ENCODE measurements at regions not wholly inside any gene's neighbourhood (a gene's known extent, or its start where the extent isn't known, plus 50 kb on each side); places are given as distances from the start of the nearest gene placed in this dataset.

GRCh38 chr7:12859761-12860160 lies 172.3 kb downstream of the ARL4A start:
- Histone ChIP-seq H2AFZ (ENCODE audit: insufficient read depth, low read depth, low read length, poor library complexity, severe bottlenecking) (no peak overlapping the region), H3K79me2 (ENCODE audit: control insufficient read depth, insufficient read depth, low read length) (no peaks in the 10 kb centered on the region), H3K4me1 (ENCODE audit: control insufficient read depth in 2 of 2, insufficient read depth in 2 of 2, low read length in 2 of 2) (no peaks in the 10 kb centered on the region), H4K20me1 (ENCODE audit: control insufficient read depth, insufficient read depth, low read length, poor library complexity, severe bottlenecking) (no peaks in the 10 kb centered on the region), H3K36me3 (replicated peaks in 1 of 2; ENCODE audit: control extremely low read depth in 1 of 2, control insufficient read depth in 1 of 2, extremely low read depth in 1 of 2, insufficient read depth in 2 of 2, low read length in 1 of 2) (no peaks in the 10 kb centered on the region), H3K4me2 (replicated peaks; ENCODE audit: low read depth, low read length, poor library complexity, severe bottlenecking) (no peak overlapping the region), H3K27me3 (replicated peaks in 1 of 4; ENCODE audit: control extremely low read depth in 1 of 4, control insufficient read depth in 3 of 4, insufficient read depth in 4 of 4, low read length in 3 of 4) (no peaks in the 10 kb centered on the region), H3K4me3 (ENCODE audit: control extremely low read depth in 1 of 5, extremely low read depth in 1 of 5, insufficient read depth in 1 of 5, low read depth in 2 of 5, low read length in 4 of 5) (no peak overlapping the region), H3K9ac (ENCODE audit: low read length) (no peak overlapping the region), H3K27ac (ENCODE audit: low read length in 2 of 2) (no peak overlapping the region), H3K9me3 (ENCODE audit: control extremely low read depth in 1 of 3, control insufficient read depth in 2 of 3, insufficient read depth in 1 of 3, low read length in 2 of 3) (peaks cover 0 to 8% (median 0%) of the 10 kb centered on the region in 3 donors)
- WGBS (ENCODE audit: insufficient coverage), result no CpG with 5 or more reads among the region's 2 CpGs
- DNase-seq (no peak), ATAC-seq (ENCODE audit: low read depth) (no peak)
- POLR2A ChIA-PET, result no interaction called here
- no peak for TF ChIP-seq CTCF (IDR thresholded peaks at IDR 0.05)
- TF ChIP-seq EZH2 (IDR thresholded peaks at IDR 0.05; ENCODE audit: borderline replicate concordance, insufficient read depth, low read depth, low read length, poor library complexity, severe bottlenecking), result no peak
- Mint-ChIP-seq H3K9me3 (ENCODE audit: insufficient read depth) (no peaks in the 10 kb centered on the region), H3K27ac (no peak overlapping the region), H3K27me3 (no peaks in the 10 kb centered on the region), H3K4me3 (no peak overlapping the region), H3K4me1 (no peaks in the 10 kb centered on the region)
- intact Hi-C loops (cut with micrococcal nuclease), result no loop called here
- CTCF ChIA-PET, result no interaction called here

GRCh38 chr7:12861070-12861469 lies 173.6 kb downstream of the ARL4A start:
- H2AFZ ChIP-seq (ENCODE audit: insufficient read depth, low read depth, low read length, poor library complexity, severe bottlenecking), result no peak overlapping the region
- no peak overlapping the region for H3K4me2 ChIP-seq (replicated peaks; ENCODE audit: low read depth, low read length, poor library complexity, severe bottlenecking)
- peaks cover 0 to 9% (median 0%) of the 10 kb centered on the region in 3 donors for H3K9me3 ChIP-seq (ENCODE audit: control extremely low read depth in 1 of 3, control insufficient read depth in 2 of 3, insufficient read depth in 1 of 3, low read length in 2 of 3)
- Mint-ChIP-seq H3K4me1 (no peaks in the 10 kb centered on the region), H3K4me3 (no peak overlapping the region), H3K27ac (no peak overlapping the region), H3K27me3 (peaks cover 4% of the 10 kb centered on the region), H3K9me3 (ENCODE audit: insufficient read depth) (no peaks in the 10 kb centered on the region)
- no peaks in the 10 kb centered on the region for H3K27me3 ChIP-seq (replicated peaks in 1 of 4; ENCODE audit: control extremely low read depth in 1 of 4, control insufficient read depth in 3 of 4, insufficient read depth in 4 of 4, low read length in 3 of 4)
- ATAC-seq (ENCODE audit: low read depth) (no peak), DNase-seq (no peak)
- no peaks in the 10 kb centered on the region for H3K4me1 ChIP-seq (ENCODE audit: control insufficient read depth in 2 of 2, insufficient read depth in 2 of 2, low read length in 2 of 2)
- no peak overlapping the region for H3K4me3 ChIP-seq (ENCODE audit: control extremely low read depth in 1 of 5, extremely low read depth in 1 of 5, insufficient read depth in 1 of 5, low read depth in 2 of 5, low read length in 4 of 5)
- TF ChIP-seq CTCF (IDR thresholded peaks at IDR 0.05) (no peak), EZH2 (IDR thresholded peaks at IDR 0.05; ENCODE audit: borderline replicate concordance, insufficient read depth, low read depth, low read length, poor library complexity, severe bottlenecking) (no peak)
- no peaks in the 10 kb centered on the region for H3K36me3 ChIP-seq (replicated peaks in 1 of 2; ENCODE audit: control extremely low read depth in 1 of 2, control insufficient read depth in 1 of 2, extremely low read depth in 1 of 2, insufficient read depth in 2 of 2, low read length in 1 of 2)
- no peak overlapping the region for H3K27ac ChIP-seq (ENCODE audit: low read length in 2 of 2)
- WGBS (ENCODE audit: insufficient coverage), result 63% methylated on average over 2 of the region's 3 CpGs
- H3K9ac ChIP-seq (ENCODE audit: low read length), result no peak overlapping the region
- ChIA-PET POLR2A (no interaction called here), CTCF (no interaction called here)
- intact Hi-C loops (cut with micrococcal nuclease), result no loop called here
- H3K79me2 ChIP-seq (ENCODE audit: control insufficient read depth, insufficient read depth, low read length), result no peaks in the 10 kb centered on the region
- H4K20me1 ChIP-seq (ENCODE audit: control insufficient read depth, insufficient read depth, low read length, poor library complexity, severe bottlenecking), result no peaks in the 10 kb centered on the region
